Right lobe of liver (tissue), 4 donors: ENCODE measurements at regions not wholly inside any gene's neighbourhood (a gene's known extent, or its start where the extent isn't known, plus 50 kb on each side); places are given as distances from the start of the nearest gene placed in this dataset.

Source experiments
- POLR2A ChIP-seq: fragments of 450-650 bp; IDR thresholded peaks from one replicate; pipeline ENCODE4 v1.6.1; 2017; ENCODE audit warnings: antibody characterized with exemption, mild to moderate bottlenecking
- TF ChIP-seq, protein P1 (sequence below), 4 donors: fragments of 200-600 bp in 3 of 4; fragments of 450-650 bp in 1 of 4; IDR thresholded peaks; one replicate each; pipeline versions ENCODE4 v1.5.1 to v1.8.0; 2016 to 2022; ENCODE audit warnings: antibody characterized with exemption in 4 of 4, mild to moderate bottlenecking in 2 of 4
- donor health status: DM: no; HTN: no; CAD: no.
- donor health status: DM: no; HTN: no; CAD: no.
- donor health status: DM: no; HTN: yes; CAD: no.

DNA sequence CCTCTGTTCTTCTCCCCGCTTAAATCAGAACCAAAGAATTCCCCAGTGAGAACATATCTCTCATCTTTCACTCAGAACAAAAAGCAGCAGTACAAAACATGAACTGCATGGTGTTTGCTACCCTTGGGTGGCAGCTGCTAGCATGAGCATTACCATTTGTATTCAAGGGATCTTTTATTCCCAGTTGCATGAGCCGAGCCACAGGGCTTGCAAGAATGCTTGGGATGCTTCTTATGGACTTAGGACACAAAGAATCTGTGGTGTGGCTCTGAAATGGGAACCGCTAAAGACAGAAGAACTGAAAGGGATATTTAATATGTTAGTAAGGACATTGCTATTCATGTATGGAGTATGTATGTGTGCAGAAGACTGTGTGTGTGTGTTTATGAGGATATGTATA, 190.6 kb downstream of the TMX1 start:
- TF ChIP-seq, protein P1, sequence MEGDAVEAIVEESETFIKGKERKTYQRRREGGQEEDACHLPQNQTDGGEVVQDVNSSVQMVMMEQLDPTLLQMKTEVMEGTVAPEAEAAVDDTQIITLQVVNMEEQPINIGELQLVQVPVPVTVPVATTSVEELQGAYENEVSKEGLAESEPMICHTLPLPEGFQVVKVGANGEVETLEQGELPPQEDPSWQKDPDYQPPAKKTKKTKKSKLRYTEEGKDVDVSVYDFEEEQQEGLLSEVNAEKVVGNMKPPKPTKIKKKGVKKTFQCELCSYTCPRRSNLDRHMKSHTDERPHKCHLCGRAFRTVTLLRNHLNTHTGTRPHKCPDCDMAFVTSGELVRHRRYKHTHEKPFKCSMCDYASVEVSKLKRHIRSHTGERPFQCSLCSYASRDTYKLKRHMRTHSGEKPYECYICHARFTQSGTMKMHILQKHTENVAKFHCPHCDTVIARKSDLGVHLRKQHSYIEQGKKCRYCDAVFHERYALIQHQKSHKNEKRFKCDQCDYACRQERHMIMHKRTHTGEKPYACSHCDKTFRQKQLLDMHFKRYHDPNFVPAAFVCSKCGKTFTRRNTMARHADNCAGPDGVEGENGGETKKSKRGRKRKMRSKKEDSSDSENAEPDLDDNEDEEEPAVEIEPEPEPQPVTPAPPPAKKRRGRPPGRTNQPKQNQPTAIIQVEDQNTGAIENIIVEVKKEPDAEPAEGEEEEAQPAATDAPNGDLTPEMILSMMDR (IDR thresholded peaks at IDR 0.05): no peak
- TF ChIP-seq POLR2A: no peak
